Large intestine (tissue), 3 donors: ENCODE measurements at regions not wholly inside any gene's neighbourhood (a gene's known extent, or its start where the extent isn't known, plus 50 kb on each side); places are given as distances from the start of the nearest gene placed in this dataset.
"Not testable (repeated sequence)": the region's sequence is repeated elsewhere in the genome, so short reads cannot be mapped to it uniquely, and the experiment has no call there.

Experiments used
- DNase-seq, 2 donors: peaks; one replicate each; pipeline versions ENCODE4 v3.0.0 to v3.0.0-alpha.2; 2013
- H3K27ac ChIP-seq: one replicate; pipeline ENCODE4 v1.5.1; 2013; ENCODE audit warnings: low read length
- H3K27me3 ChIP-seq: 2 replicates; pipeline ENCODE4 v1.6.1; 2013; ENCODE audit warnings: low read length; ENCODE audit not compliant: control insufficient read depth, insufficient read depth
- H3K36me3 ChIP-seq: 2 replicates; pipeline ENCODE4 v1.6.1; 2013; ENCODE audit warnings: low read length; ENCODE audit not compliant: control insufficient read depth, insufficient read depth
- H3K4me1 ChIP-seq: one replicate; pipeline ENCODE4 v1.6.1; 2013; ENCODE audit warnings: low read length; ENCODE audit not compliant: control insufficient read depth, insufficient read depth
- H3K4me3 ChIP-seq: one replicate; pipeline ENCODE4 v1.5.1; 2013; ENCODE audit warnings: low read length
- H3K9me3 ChIP-seq: one replicate; pipeline ENCODE4 v1.6.1; 2013; ENCODE audit warnings: mild to moderate bottlenecking, low read depth, low read length, moderate library complexity; ENCODE audit not compliant: control insufficient read depth
- WGBS: methylation state at CpG from one replicate; pipeline ENCODE4 v1.1.5; 2013; ENCODE audit warnings: low lambda C conversion rate; ENCODE audit not compliant: insufficient coverage; 5-methylcytosine and 5-hydroxymethylcytosine counted together

GRCh38 chr15:58311556-58311955 lies 120.2 kb upstream of the LIPC start:
- Histone ChIP-seq H3K4me1 (no peaks in the 10 kb centered on the region), H3K36me3 (no peaks in the 10 kb centered on the region), H3K4me3 (no peak overlapping the region), H3K9me3 (no peaks in the 10 kb centered on the region), H3K27ac (no peak overlapping the region), H3K27me3 (no peaks in the 10 kb centered on the region)
- WGBS, result no CpG with 5 or more reads among the region's 4 CpGs
- no peak for DNase-seq

DNA sequence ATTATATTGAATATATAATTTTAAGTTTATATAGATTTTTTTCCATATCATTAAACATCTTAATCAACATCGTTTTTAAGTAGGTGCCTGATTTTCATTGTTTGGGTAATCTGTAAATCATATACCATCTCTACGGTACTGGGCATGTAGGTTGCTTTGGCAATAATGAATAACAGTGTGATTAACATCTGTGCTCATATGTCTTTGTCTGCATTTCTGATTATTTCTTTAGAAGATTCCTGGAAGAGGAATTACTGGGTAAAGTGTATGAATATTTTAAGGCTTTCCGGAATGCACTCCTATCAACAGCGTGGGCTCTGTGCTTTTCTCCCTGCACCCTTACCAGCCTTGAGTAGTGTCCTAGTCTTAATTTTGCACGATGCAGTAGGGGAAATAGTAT lies 119.8 kb upstream of the LIPC start:
- no peak for DNase-seq
- Histone ChIP-seq H3K4me1 (no peaks in the 10 kb centered on the region), H3K27me3 (no peaks in the 10 kb centered on the region), H3K36me3 (no peaks in the 10 kb centered on the region), H3K4me3 (no peak overlapping the region), H3K9me3 (no peaks in the 10 kb centered on the region), H3K27ac (no peak overlapping the region)
- 86% methylated on average over 2 of the region's 5 CpGs for WGBS

- no peak overlapping the region for H3K4me3 ChIP-seq
- no peaks in the 10 kb centered on the region for H3K27me3 ChIP-seq
- no peak overlapping the region for H3K27ac ChIP-seq
- H3K4me1 ChIP-seq, result no peaks in the 10 kb centered on the region
- H3K9me3 ChIP-seq, result no peaks in the 10 kb centered on the region
- H3K36me3 ChIP-seq, result no peaks in the 10 kb centered on the region
- no peak for DNase-seq
- WGBS, result no CpG with 5 or more reads among the region's 5 CpGs
Observed at GRCh38 chr15:58313304-58313703, 118.5 kb upstream of the LIPC start.

DNA sequence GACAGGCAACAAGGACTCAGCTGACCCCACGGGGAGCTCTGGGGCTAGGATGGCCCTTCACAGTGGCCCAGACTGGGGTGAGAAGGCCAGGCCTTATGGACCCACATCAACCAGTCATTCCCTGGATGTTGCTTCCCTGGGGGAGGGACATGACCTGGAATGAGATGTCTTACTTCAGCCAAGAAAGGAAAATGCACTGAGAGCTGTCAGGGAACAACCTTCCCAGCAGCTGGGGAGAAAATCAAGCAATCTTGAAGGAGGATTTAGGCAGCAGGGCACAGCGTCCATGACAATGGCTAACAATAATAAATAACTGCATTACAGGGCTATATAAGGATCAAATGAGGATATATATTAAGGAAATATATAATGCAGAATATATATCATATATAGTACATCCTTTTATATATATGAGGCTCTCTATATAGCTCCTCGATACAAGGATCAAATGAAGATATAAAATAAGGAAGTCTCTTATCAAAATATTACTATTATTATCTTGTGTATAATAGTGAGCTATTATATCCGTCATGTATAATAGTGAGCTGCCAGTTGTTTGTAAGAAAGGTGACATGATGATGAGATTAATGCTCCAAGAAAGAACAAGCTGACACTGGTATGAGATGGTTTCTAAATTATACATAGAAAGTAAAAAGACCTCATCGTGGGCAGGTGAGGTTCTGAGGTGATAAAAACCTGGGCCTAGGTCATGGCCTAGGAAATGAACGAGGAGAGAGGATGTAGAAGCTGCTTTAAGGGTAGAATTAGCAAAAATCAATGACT lies 117.8 kb upstream of the LIPC start:
- Histone ChIP-seq H3K9me3 (no peaks in the 10 kb centered on the region), H3K36me3 (no peaks in the 10 kb centered on the region), H3K4me3 (no peak overlapping the region), H3K27me3 (no peaks in the 10 kb centered on the region), H3K4me1 (no peaks in the 10 kb centered on the region), H3K27ac (no peak overlapping the region)
- 100% methylated on average over 1 of the region's 6 CpGs for WGBS
- no peak for DNase-seq

- Histone ChIP-seq H3K27me3 (no peaks in the 10 kb centered on the region), H3K9me3 (no peaks in the 10 kb centered on the region), H3K4me3 (no peak overlapping the region), H3K27ac (no peak overlapping the region), H3K4me1 (no peaks in the 10 kb centered on the region), H3K36me3 (no peaks in the 10 kb centered on the region)
- no peak for DNase-seq
- WGBS, result 83% methylated on average over 1 of the region's 4 CpGs
Observed at GRCh38 chr15:58314593-58315216, 117.1 kb upstream of the LIPC start.

DNA sequence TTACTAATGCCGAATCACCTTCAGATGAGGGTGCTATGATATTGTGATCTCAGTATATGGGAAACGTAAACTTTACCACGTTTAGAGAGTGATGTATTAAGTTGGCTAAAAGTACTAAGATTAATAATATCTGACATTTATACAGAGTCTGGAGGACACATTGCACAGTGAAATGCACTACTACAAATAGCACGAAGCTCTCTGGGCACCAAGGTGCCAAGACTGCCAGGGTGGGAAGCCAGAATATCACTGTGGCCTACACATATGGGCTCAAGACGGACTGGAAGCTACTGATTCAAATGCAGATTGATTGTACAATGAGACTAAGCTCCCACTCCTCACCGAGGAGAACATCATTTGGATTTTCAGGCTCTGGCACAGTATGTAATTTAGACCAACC lies 113.3 kb upstream of the LIPC start:
- no peaks in the 10 kb centered on the region for H3K9me3 ChIP-seq
- H3K27ac ChIP-seq, result no peak overlapping the region
- no peak overlapping the region for H3K4me3 ChIP-seq
- H3K27me3 ChIP-seq, result no peaks in the 10 kb centered on the region
- DNase-seq, result no peak
- no peaks in the 10 kb centered on the region for H3K4me1 ChIP-seq
- no peaks in the 10 kb centered on the region for H3K36me3 ChIP-seq
- 86% methylated on average over 1 of the region's 6 CpGs for WGBS

- Histone ChIP-seq H3K4me1 (no peaks in the 10 kb centered on the region), H3K9me3 (no peaks in the 10 kb centered on the region), H3K4me3 (no peak overlapping the region), H3K27ac (no peak overlapping the region), H3K36me3 (no peaks in the 10 kb centered on the region), H3K27me3 (no peaks in the 10 kb centered on the region)
- DNase-seq, result no peak
- 88% methylated on average over 1 of the region's 2 CpGs for whole genome bisulfite sequencing
Observed at GRCh38 chr15:58321034-58321433, 110.8 kb upstream of the LIPC start.

DNA sequence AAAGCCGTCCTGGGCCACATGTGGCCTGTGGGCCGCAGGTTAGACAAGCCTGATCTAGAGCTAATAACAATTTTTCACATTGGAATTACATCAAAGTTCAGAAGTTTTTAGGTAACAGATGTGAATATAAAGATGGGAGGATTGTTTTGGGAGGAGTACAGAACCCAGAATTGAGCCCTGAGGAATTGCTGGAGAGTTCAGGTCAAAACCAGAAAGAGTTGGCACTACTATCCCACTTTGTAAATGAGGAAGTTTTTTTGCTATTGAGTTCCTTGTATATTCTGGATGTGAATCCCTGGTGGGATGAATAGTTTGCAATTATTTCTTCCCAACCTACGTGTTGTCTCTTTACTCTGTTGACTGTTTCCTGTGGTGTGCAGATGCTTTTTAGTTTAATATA lies 109.5 kb upstream of the LIPC start:
- Histone ChIP-seq H3K27me3 (no peaks in the 10 kb centered on the region), H3K4me1 (no peaks in the 10 kb centered on the region), H3K4me3 (no peak overlapping the region), H3K27ac (no peak overlapping the region), H3K36me3 (no peaks in the 10 kb centered on the region), H3K9me3 (no peaks in the 10 kb centered on the region)
- no peak for DNase-seq
- 100% methylated on average over 1 of the region's 3 CpGs for WGBS

- not testable (repeated sequence) for H3K4me3 ChIP-seq, H3K9me3 ChIP-seq, H3K36me3 ChIP-seq, H3K27ac ChIP-seq, H3K27me3 ChIP-seq, DNase-seq, H3K4me1 ChIP-seq
- WGBS, result no CpG with 5 or more reads among the region's 1 CpG
Observed at GRCh38 chr15:58323321-58323720, 108.5 kb upstream of the LIPC start.

DNA sequence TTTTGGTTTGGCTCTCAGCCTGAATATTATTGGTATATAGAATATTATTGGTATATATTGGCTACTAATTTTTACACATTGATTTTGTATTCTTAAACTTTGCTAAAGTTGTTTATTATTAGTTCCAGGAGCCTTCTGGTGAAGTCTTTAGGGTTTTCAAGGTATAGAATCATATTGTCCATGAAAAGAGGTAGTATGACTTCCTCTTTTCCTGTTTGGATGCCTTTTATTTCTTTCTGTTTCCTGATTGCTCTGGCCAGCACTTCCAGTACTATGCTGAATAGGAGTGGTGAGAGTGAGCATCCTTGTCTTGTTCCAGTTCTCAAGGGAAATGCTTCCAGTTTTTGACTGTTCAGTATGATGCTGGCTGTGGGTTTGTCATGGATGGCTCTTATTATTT lies 107.3 kb upstream of the LIPC start:
- Histone ChIP-seq H3K4me1 (no peaks in the 10 kb centered on the region), H3K27me3 (no peaks in the 10 kb centered on the region), H3K27ac (no peak overlapping the region), H3K9me3 (peaks cover 4% of the 10 kb centered on the region), H3K36me3 (no peaks in the 10 kb centered on the region), H3K4me3 (no peak overlapping the region)
- no peak for DNase-seq

- H3K9me3 ChIP-seq, result peaks cover 4% of the 10 kb centered on the region
- 100% methylated on average over 1 of the region's 1 CpG for WGBS
- no peaks in the 10 kb centered on the region for H3K27me3 ChIP-seq
- H3K4me3 ChIP-seq, result no peak overlapping the region
- no peak overlapping the region for H3K27ac ChIP-seq
- DNase-seq, result no peak
- no peaks in the 10 kb centered on the region for H3K36me3 ChIP-seq
- H3K4me1 ChIP-seq, result peaks cover 27% of the 10 kb centered on the region
Observed at GRCh38 chr15:58327958-58328357, 103.8 kb upstream of the LIPC start.
